ENCODE measurements at regions not wholly inside any gene's neighbourhood (a gene's known extent, or its start where the extent isn't known, plus 50 kb on each side); places are given as distances from the start of the nearest gene placed in this dataset.

GRCh38 chr2:12167525-12168317 is 421.3 kb downstream of the LPIN1 start:
- Histone ChIP-seq H3K4me1 (peaks cover 28% of the 10 kb centered on the region), H3K36me3 (no peaks in the 10 kb centered on the region), H3K27me3 (no peaks in the 10 kb centered on the region), H3K4me3 (no peak overlapping the region), H3K27ac (peak overlapping the region; percentile 60), H3K9me3 (no peaks in the 10 kb centered on the region)
- intact Hi-C loops (cut with DNase I): no loop called here
- DNase-seq (ENCODE audit: extremely low spot score in 2 of 2): no peak
- TF ChIP-seq CTCF (IDR thresholded peaks at IDR 0.05): no peak
- TF ChIP-seq POLR2AphosphoS5 (IDR thresholded peaks at IDR 0.05; ENCODE audit: insufficient read depth in 1 of 2, low read depth in 1 of 2): no peak

- intact Hi-C loops (cut with DNase I): no loop called here
Measured at GRCh38 chr2:12168354-12168753, 421.9 kb downstream of the LPIN1 start.

GRCh38 chr2:12168791-12169388 is 422.5 kb downstream of the LPIN1 start:
- intact Hi-C loops (cut with DNase I): no loop called here
- Histone ChIP-seq H3K9me3 (no peaks in the 10 kb centered on the region), H3K36me3 (no peaks in the 10 kb centered on the region), H3K27ac (peak overlapping the region; percentile 60), H3K4me3 (no peak overlapping the region), H3K4me1 (peaks cover 28% of the 10 kb centered on the region), H3K27me3 (no peaks in the 10 kb centered on the region)
- TF ChIP-seq POLR2AphosphoS5 (IDR thresholded peaks at IDR 0.05; ENCODE audit: insufficient read depth in 1 of 2, low read depth in 1 of 2): peak in 1 of 2 donors; percentile 42
- no peak for TF ChIP-seq CTCF (IDR thresholded peaks at IDR 0.05)
- no peak for DNase-seq (ENCODE audit: extremely low spot score in 2 of 2)

More at GRCh38 chr2:12168354-12168753, 421.9 kb downstream of the LPIN1 start:
- Histone ChIP-seq H3K27ac (peak overlapping the region; percentile 60), H3K4me3 (no peak overlapping the region), H3K36me3 (no peaks in the 10 kb centered on the region), H3K9me3 (no peaks in the 10 kb centered on the region), H3K4me1 (peaks cover 28% of the 10 kb centered on the region), H3K27me3 (no peaks in the 10 kb centered on the region)
- no peak for TF ChIP-seq POLR2AphosphoS5 (IDR thresholded peaks at IDR 0.05; ENCODE audit: insufficient read depth in 1 of 2, low read depth in 1 of 2)
- TF ChIP-seq CTCF (IDR thresholded peaks at IDR 0.05): no peak
- TF ChIP-seq POLR2A (IDR thresholded peaks at IDR 0.05): no peak
- DNase-seq (ENCODE audit: extremely low spot score in 2 of 2): no peak

GRCh38 chr2:12169721-12170120 is 423.3 kb downstream of the LPIN1 start:
- no peaks in the 10 kb centered on the region for H3K36me3 ChIP-seq
- DNase-seq (ENCODE audit: extremely low spot score in 2 of 2): no peak
- TF ChIP-seq POLR2AphosphoS5 (IDR thresholded peaks at IDR 0.05; ENCODE audit: insufficient read depth in 1 of 2, low read depth in 1 of 2): peak in 1 of 2 donors; percentile 20
- no peak for TF ChIP-seq POLR2A (IDR thresholded peaks at IDR 0.05)
- peaks cover 28% of the 10 kb centered on the region for H3K4me1 ChIP-seq
- no peaks in the 10 kb centered on the region for H3K9me3 ChIP-seq
- no peak overlapping the region for H3K4me3 ChIP-seq
- peak overlapping the region; percentile 60 for H3K27ac ChIP-seq
- intact Hi-C loops (cut with DNase I): no loop called here
- H3K27me3 ChIP-seq: no peaks in the 10 kb centered on the region

GRCh38 chr2:12170121-12170520 is 423.7 kb downstream of the LPIN1 start:
- Histone ChIP-seq H3K4me3 (no peak overlapping the region), H3K9me3 (no peaks in the 10 kb centered on the region), H3K4me1 (peaks cover 28% of the 10 kb centered on the region), H3K36me3 (no peaks in the 10 kb centered on the region), H3K27ac (peak overlapping the region; percentile 60), H3K27me3 (no peaks in the 10 kb centered on the region)
- intact Hi-C loops (cut with DNase I): no loop called here
- TF ChIP-seq CTCF (IDR thresholded peaks at IDR 0.05): no peak
- no peak for TF ChIP-seq POLR2AphosphoS5 (IDR thresholded peaks at IDR 0.05; ENCODE audit: insufficient read depth in 1 of 2, low read depth in 1 of 2)
- TF ChIP-seq POLR2A (IDR thresholded peaks at IDR 0.05): no peak
- no peak for DNase-seq (ENCODE audit: extremely low spot score in 2 of 2)
